ENCODE measurements at regions not wholly inside any gene's neighbourhood (a gene's known extent, or its start where the extent isn't known, plus 50 kb on each side); places are given as distances from the start of the nearest gene placed in this dataset.
"Not testable (repeated sequence)": the region's sequence is repeated elsewhere in the genome, so short reads cannot be mapped to it uniquely, and the experiment has no call there.

- intact Hi-C loops (cut with DNase I): loop anchor here in 1 of 10 donors (10.0 kb wide), 1 partner anchor 148 kb away; no protein-coding TSS in a partner anchor
- Histone ChIP-seq H3K4me1 (peaks cover 0 to 35% (median 18%) of the 10 kb centered on the region in 9 donors), H3K27ac (peak overlapping the region in 1 of 10 donors; percentile 31), H3K36me3 (no peaks in the 10 kb centered on the region), H3K9me3 (no peaks in the 10 kb centered on the region), H3K27me3 (no peaks in the 10 kb centered on the region), H3K4me3 (no peak overlapping the region)
- no peak for DNase-seq
- 86 to 95% methylated on average over 9 of the region's 9 CpGs for WGBS, 2 donors
- no peak for ATAC-seq
- TF ChIP-seq CTCF (IDR thresholded peaks at IDR 0.05): no peak
These were observed 193.8 kb upstream of the ZNF32 start for GRCh38 chr10:43842496-43842895.

GRCh38 chr10:43842072-43842471 is 193.4 kb upstream of the ZNF32 start:
- intact Hi-C loops (cut with DNase I): loop anchor here in 1 of 10 donors (10.0 kb wide), 1 partner anchor 147 kb away; no protein-coding TSS in a partner anchor
- H3K9me3 ChIP-seq: no peaks in the 10 kb centered on the region
- no peaks in the 10 kb centered on the region for H3K27me3 ChIP-seq
- TF ChIP-seq CTCF (IDR thresholded peaks at IDR 0.05): no peak
- DNase-seq: no peak
- no peak overlapping the region for H3K27ac ChIP-seq
- WGBS, 2 donors: 86 to 93% methylated on average over 6 of the region's 6 CpGs
- no peak for ATAC-seq
- no peak overlapping the region for H3K4me3 ChIP-seq
- no peaks in the 10 kb centered on the region for H3K36me3 ChIP-seq
- peaks cover 0 to 32% (median 18%) of the 10 kb centered on the region in 9 donors for H3K4me1 ChIP-seq

- H3K27ac ChIP-seq: no peak overlapping the region
- H3K4me1 ChIP-seq: peaks cover 0 to 13% (median 3%) of the 10 kb centered on the region in 9 donors
- no peak for TF ChIP-seq CTCF (IDR thresholded peaks at IDR 0.05)
- no peak overlapping the region for H3K4me3 ChIP-seq
- intact Hi-C loops (cut with DNase I): loop anchor here in 1 of 10 donors (10.0 kb wide), 1 partner anchor 145 kb away; no protein-coding TSS in a partner anchor
- ATAC-seq: no peak
- WGBS, 2 donors: 84 to 85% methylated on average over 3 of the region's 3 CpGs
- no peaks in the 10 kb centered on the region for H3K36me3 ChIP-seq
- DNase-seq: no peak
- no peaks in the 10 kb centered on the region for H3K27me3 ChIP-seq
- H3K9me3 ChIP-seq: peaks cover 0 to 13% (median 0%) of the 10 kb centered on the region in 11 donors
These were observed 191.3 kb upstream of the ZNF32 start for GRCh38 chr10:43839973-43840372.

GRCh38 chr10:43834751-43835150 is 186.1 kb upstream of the ZNF32 start:
- ATAC-seq; H3K4me1 ChIP-seq; H3K27ac ChIP-seq; H3K27me3 ChIP-seq; H3K4me3 ChIP-seq; H3K36me3 ChIP-seq; intact Hi-C loops (cut with DNase I); DNase-seq: not testable (repeated sequence)
- 64 to 76% methylated on average over 2 of the region's 2 CpGs for WGBS, 2 donors
- H3K9me3 ChIP-seq: peaks cover 0 to 33% (median 0%) of the 10 kb centered on the region in 11 donors

GRCh38 chr10:43827853-43828252 is 179.2 kb upstream of the ZNF32 start:
- H3K4me3 ChIP-seq: no peak overlapping the region
- H3K4me1 ChIP-seq: peaks cover 11 to 32% (median 28%) of the 10 kb centered on the region in 9 donors
- intact Hi-C loops (cut with DNase I): loop anchor here in 1 of 10 donors (10.0 kb wide), 1 partner anchor 557 kb away; the partner anchor contains the start of gene CXCL12
- ATAC-seq: peak in 4 of 8 donors; percentile 7 to 48 (median 21)
- DNase-seq: no peak
- no peaks in the 10 kb centered on the region for H3K27me3 ChIP-seq
- H3K27ac ChIP-seq: peak overlapping the region in 5 of 10 donors; percentile 23 to 96 (median 37)
- no peaks in the 10 kb centered on the region for H3K36me3 ChIP-seq
- 75 to 81% methylated on average over 1 of the region's 1 CpG for WGBS, 2 donors
- TF ChIP-seq CTCF (IDR thresholded peaks at IDR 0.05): no peak
- peaks cover 0 to 27% (median 5%) of the 10 kb centered on the region in 11 donors for H3K9me3 ChIP-seq

All from heart right ventricle (tissue), 16 donors.